Adrenal gland (tissue), 5 donors: ENCODE measurements at regions not wholly inside any gene's neighbourhood (a gene's known extent, or its start where the extent isn't known, plus 50 kb on each side); places are given as distances from the start of the nearest gene placed in this dataset.

ENCODE experiments used
- CTCF ChIP-seq, 6 experiments: fragments of 450-650 bp in 4 of 6; fragments of 200-600 bp in 2 of 6; sonication (generic) in 1 of 6; IDR thresholded peaks; 1 replicate in 5 of 6; 2 replicates in 1 of 6; pipeline versions ENCODE4 v1.5.1 to v1.8.0; 2016 to 2021; ENCODE audit warnings: antibody characterized with exemption in 6 of 6, mild to moderate bottlenecking in 2 of 6, moderate library complexity in 1 of 6
- POLR2A ChIP-seq, 2 donors: fragments of 450-650 bp; IDR thresholded peaks; one replicate each; pipeline ENCODE4 v1.6.1; 2017; ENCODE audit warnings: antibody characterized with exemption in 2 of 2, mild to moderate bottlenecking in 2 of 2, moderate library complexity in 1 of 2
- donor health status: DM: no; HTN: no; CAD: no.

GRCh38 chr16:73230651-73231050 lies 182.7 kb upstream of the ZFHX3 start:
- no peak for TF ChIP-seq CTCF (IDR thresholded peaks at IDR 0.05)
- no peak for TF ChIP-seq POLR2A (IDR thresholded peaks at IDR 0.05)
